ENCODE measurements at regions not wholly inside any gene's neighbourhood (a gene's known extent, or its start where the extent isn't known, plus 50 kb on each side); places are given as distances from the start of the nearest gene placed in this dataset.

DNA sequence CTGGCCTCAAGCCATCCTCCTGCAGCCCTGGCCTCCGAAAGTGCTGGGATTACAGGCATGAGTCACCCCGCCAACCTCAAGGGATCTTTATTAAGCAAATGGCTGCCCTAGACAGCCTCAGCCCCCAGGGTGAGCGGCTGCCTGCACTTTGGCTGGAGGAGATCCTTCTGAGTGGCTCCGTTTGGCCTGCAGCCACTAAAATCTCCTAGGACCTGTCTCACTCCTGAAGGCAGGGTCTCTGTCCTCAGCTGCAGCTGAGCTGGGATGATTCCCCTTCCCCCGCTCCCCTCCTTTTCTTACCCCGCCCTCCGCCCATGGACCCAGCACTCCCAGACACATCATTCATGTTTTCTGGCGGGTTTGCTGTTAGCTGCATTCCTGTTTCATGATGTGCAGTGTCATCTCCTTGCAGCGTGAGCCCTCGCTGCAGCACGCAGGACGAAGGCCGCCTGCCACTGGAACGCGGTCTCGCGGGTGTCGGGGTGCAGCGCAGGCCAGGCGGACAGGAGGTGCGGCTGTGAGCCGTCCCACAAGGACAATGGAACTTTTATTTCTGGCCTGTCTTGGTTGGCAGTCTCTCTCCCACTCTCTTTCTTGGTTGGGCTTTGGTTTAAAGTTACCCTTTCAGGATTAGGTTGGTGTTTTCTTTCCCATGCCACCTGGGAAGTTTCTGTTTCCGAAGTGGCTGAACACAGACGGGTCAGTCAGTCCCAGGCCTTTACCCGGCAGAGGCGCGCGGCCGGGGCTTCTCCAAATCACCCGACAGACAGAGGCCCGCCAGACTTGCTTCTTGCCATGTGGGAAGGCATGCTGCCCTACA is 137.1 kb downstream of the FOXD1 start:
- DNase-seq (ENCODE audit: low read depth) = no peak

DNA sequence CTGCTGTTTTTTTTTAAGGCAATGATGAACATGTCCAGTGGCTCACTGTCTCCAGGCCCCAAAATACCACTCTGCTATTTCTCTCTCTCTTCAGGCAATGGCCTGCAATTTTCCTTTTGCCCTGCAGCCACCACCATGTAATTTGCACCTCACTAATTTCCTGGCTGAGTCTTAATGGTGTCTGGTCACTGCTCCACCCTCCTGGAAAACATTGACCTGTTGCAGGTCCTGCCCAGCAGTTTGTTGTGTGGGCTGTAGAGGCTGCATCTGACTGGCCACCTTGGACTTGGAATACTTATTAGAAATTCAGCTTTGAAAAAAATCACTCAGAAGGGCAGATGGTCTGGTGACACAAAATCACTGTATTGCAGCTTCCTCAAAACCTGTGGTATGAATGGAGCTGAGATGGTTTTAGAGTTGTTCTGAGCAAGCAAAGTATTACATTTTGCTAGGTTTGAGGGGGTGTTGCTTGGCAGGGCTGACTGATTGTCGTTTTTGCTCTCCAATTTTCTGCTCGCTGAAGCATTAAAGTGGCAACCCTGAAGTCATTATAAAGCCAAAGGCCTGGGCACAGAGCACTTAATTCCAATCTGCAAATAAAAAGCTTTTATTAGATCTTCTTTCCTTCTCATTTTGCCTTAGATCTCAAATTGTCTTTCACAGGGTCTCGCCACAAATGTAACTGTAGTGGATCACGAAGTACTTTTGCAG is 134.8 kb downstream of the TMEM174 start:
- no peak for DNase-seq (ENCODE audit: low read depth)

DNA sequence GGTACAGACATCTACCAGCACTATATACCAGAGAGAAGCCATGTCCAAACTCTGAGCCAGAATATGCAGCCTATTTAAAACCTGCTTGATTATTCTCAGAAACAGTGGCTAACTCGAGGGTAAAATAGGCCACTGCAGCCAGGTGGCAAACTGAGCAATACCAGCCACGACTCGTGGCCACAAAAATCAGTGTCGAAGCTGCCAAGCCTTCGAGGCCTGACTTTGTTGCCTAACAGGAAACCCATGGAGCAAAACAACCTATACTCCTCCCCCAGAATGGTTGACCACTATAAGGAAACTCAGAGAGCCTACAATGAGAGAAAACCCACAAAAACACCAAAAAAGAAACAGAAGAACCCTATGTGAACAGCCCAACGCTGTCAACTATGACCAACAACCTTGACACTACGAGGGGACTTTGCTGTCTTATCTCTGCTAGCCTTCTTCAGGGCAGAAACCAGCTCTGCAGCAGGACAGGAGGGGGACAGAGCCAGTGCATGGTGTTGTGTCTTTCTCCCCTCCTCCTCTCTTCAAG is 133.8 kb downstream of the TMEM174 start:
- DNase-seq (ENCODE audit: low read depth) = no peak

DNA sequence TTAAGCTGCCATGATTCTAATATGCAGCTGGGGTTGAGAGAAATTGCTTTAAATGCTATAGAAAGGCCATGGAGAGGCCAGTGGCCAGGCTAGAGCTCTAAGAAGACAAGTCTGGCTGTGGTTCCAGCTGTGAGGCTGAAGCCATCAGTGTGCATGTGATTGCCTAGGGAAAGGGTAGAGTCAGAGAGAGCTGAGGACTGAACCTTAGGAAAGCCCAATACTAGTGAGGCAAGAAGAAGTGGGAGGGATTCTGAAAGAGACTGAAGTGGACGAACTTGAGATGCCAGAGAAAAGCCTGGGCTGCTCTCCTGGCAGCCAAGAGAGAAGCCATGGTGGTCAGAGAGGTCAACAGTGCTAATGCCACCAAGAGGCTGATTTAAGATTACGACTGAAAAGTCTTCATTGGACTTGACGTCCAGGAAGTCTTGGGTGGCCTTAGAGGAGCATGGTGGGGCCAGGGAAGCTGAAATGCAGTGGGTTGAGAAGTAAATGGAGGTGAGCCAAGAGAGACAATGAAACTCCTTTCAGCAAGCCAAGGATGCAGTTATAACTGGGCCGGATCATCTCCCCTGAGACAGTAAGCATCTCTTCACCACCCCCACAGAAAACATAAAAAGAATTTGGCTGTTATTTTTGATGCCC is 133.2 kb downstream of the TMEM174 start:
- DNase-seq (ENCODE audit: low read depth) = no peak

DNA sequence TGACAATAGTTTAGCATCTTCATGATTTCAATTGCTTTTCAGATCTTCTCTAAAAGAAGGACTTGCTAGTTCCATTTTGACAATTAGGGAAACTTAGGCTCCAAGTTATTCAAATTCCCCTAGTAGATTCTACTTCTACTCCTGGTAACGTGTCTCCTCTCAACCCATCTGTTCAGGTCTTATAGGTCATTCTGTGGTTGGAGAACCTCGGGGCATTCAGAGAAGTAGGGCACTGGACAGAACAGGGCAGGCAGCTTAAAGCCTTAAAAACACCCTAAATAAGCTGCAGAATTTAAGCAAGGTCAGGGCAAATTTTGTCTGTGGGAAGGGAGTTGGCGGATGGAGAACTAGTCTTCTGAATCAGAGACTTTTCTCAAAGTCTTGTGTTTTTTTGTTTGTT is 132.4 kb downstream of the TMEM174 start:
- DNase-seq (ENCODE audit: low read depth) = no peak

DNA sequence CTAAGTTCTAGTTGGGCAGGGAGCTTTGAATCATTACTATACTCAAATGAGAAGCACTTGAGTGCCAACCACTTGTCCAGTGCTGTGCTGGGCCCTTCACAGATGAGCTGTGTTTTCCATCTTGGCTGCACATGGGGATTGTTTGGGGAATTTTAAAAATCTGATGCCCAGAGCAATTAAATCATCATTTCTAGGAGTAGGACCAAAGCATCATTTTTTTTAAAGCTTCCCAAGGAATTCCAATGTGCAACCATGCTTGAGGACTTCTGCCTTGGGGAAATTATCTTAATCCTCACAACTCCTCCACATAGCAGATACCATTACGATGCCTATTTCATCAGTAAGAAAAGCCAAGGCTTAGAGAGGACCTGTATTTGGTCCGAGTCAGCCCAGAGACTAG is 131.4 kb downstream of the TMEM174 start:
- DNase-seq (ENCODE audit: low read depth) = no peak

DNA sequence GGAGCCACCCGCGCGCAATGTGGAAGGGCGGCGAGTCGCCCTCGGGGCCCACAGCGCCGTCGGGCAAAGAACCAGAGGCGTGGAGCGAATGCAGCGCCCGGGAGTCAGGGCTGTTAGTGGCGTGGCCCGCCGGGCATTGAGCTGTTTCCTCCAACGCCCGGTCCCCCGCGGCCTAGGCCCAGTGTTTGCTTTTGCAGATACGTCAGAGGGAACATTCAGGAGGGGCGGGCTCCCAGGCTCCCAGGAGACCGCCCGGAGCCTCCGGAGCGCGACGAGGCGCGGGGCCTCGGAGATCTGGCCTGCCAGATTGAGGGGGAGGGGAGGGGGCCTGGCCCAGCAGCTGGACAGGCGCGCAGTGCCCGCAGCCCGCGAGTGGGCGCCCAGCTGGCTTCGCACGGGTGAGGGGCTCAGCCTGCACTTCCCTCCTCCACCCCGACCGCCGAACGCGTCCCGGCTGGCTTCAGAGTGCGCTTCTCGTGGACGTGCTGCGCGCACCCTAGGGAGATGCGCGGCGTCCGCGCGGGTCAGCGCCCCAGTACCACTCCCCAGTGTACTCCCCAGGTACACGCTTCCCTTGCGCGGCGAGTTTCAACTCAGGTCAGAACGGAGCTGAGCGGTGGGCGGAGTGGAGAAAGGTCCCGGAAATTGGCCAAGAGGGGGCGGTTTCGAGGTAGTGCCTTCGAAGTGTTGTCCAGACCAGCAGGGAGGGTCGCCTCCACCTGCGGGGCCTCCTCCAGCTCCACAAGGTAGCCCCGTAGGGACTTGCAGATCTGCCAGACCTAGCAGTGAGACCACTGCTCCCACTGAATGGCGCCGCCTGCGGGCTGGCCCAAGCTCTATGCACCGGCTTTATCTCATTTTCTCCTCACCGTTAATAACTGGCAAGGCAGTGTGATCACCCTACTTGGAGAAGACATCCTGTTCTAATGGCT is 130.4 kb downstream of the TMEM174 start:
- DNase-seq (ENCODE audit: low read depth) = no peak

DNA sequence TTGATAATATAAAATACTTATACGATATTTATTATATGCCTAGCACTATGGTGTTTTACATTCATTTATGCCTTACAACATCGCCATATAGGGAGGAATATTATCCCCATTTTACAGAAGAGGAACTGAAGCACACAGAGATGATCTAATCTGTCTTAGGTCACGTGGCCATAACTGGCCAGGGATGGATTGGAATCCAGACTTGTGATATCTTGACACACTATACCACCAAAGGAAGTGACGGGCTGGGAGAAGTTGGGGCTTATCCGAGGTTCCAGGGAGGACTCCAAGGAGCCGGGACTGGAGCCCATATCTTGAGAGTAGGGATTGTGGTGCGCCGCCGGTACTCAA is 129.8 kb downstream of the TMEM174 start:
- no peak for DNase-seq (ENCODE audit: low read depth)

DNA sequence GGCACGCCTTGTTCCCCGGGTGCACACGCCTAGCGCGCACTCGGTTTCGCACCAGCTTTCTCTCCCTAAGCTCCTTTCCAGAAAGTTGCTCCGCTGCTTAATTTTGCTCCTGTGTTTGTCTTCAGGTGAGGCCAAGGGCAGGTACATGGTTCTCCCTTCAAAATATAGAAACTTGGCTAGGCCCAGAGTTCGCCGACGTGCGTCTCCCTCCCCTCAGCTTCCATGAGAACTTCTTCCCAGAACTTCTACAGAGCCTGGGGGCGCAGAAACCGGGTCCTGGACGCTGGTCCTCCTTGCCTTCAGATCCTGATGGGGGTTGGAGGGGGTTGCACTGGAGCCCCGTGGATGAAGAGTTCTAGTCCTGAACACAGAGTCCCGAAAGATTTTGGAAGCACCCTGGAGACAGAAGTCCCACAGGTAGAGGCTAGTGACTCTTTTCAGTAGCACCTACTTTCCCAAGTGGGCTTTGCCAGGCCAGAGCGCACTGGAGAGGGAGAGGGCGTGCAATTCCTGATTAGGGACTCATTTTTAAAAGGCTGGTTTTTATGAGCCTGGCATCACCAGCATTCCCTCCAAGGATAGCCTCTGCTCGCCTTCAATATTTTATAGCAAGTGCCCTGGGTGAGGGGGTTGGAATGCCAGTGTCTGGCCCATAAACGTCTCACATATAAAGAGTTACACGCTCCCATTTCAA is 128.4 kb downstream of the TMEM174 start:
- DNase-seq (ENCODE audit: low read depth) = no peak

DNA sequence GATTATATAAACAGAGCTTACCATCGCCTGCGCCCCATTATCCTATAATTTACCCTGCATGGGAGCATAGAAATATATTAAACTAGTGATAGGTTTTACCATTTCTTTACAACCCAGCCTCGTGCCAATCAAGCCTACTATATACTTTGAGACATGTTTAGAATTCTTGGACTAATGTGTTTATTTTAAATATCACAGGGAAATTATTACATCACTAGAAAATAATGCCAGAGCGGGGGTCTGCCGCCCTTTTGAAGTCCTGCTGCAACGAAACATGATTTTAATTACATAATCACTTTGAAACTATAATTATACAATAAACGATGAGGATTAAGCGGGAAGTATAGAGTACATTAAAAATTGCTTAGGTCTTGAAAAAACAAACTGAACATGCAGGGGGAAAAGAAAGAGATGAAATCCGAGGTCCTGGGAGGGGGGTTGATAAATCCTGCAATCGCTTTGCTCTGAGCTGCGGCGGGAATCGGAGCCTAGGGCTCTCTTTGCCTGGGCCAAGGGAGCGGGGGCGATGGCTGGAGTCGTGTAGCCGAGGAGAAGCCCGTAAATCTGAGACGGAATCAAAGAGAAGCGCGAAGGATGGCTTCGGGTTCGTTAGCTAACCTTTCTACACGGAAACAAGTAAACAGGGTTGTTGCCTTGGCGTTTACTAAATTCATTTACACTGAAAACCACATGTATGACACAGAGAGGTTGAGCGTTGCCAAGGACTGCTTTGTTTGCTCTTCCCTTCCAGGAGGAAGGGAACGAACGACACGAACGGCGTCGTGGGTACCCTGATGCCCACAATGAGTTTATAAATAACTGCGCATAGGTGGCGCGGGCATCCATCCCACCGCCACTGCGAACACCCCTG is 127.6 kb downstream of the TMEM174 start:
- DNase-seq (ENCODE audit: low read depth) = no peak

DNA sequence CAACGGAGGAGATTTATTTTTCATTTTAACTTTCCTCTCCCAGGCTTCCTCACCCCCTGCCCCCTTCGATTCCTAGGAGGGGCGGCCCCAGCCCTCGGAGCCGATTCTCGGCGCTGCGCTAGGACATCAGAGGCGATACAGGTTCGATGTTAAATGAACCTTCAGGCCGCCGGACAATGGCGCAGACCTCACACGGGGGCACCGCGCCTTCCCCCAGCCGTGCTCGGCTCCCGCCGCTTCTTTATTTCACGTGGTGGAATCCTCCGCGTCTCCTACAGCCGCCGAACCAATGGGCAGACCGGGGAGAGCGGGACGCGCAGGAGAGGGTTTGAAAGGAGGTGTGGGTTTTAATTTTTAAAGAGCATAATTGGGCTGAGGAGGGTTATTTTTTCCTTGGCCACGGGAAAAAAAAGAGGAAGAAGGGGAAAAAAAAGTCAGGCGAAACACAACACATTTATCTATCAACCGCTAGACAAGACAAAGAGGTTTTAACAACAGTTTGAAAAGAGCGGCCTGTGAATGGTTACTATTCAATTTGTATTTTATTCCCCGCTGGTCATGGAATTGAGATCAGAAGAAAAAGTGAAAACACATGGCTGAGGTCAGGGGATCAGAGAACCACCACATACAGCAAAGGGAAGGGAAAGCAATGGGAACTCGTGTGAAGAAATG is 126.8 kb downstream of the TMEM174 start:
- no peak for DNase-seq (ENCODE audit: low read depth)

DNA sequence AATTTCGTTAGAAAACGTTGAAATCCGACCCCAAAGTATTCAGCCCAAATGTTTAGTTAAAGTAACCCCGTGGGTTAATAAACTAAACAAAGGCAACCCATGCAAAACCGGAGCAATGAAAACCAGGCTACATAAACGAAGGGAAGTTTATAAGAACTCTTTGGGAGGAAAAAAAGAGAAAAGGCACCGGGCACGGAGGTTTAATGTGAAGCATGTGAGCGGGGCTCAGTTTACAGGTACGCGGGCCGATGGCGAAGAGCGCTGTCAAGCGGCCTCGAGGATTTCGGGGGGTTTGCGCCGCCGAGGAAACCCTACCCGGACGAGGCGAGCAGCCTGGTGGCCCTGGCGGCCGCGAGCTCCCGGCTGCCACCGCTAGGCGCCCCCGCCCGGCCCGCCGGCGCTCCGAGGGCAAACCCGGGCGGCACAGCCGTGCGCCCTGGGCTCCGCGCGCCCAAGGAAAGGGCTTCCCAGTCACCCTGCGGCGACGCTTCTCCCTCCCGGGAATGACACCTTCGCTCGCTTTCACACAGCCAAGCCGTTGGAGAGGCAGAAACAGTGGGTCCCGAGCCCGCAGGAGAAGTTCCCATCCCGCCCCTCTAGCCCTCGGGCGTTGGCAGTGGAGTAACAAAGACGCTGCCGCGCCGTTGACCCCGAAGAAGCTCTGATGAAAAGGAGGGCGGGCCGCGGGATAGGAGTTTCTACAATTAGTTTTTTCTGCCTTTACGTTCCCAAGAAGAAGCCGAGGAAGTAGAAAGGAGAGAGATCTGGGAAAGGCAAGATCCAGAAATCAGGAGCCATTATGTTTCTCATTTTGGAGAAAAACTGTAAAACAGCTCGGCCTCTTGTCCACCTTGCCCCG is 126.0 kb downstream of the TMEM174 start:
- DNase-seq (ENCODE audit: low read depth) = no peak

DNA sequence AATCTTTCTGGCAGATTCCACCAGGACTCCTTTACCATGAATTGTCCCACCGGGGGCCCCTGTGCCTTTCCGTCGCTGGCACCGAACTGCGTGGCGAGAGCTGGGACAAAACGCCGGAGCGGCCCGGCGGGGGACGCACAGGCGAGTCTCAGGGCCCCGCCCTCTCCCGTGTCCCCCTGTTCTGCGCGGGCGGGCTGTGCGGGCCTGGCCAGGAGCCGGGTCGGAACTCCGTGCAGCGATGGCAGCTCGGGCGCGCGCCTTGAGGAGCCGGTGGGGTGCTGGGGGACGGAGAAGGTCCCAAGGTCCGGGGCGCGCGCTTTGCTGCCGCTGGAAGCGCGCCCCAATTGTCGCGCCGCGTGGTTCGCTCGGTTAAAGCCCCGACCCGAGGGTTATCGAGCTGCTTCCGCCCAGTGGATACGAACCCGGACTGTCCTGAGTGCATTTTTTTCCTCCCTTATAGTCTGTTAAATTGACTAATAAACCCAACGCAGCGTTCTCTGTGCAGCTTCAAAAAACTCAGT is 125.3 kb downstream of the TMEM174 start:
- DNase-seq (ENCODE audit: low read depth) = no peak

DNA sequence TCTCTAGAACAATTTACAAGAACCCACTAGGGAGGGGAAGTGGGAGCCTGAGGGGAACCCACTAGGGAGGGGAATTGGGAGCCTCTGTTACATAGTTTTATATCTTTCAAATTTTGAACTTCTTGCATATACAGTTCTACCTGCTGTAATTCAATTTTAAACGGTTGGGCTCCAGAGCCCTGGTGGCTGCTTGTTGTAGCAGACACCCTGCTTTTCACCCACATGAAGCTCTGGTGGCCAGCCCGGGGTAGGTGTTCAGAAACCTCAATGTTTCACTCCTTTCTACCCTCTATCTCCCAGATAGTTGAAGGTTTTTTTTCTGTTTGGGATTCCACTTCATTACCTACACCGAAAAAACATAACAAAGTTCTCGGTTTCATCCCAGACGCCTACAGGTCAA is 124.4 kb downstream of the TMEM174 start:
- DNase-seq (ENCODE audit: low read depth) = no peak

DNA sequence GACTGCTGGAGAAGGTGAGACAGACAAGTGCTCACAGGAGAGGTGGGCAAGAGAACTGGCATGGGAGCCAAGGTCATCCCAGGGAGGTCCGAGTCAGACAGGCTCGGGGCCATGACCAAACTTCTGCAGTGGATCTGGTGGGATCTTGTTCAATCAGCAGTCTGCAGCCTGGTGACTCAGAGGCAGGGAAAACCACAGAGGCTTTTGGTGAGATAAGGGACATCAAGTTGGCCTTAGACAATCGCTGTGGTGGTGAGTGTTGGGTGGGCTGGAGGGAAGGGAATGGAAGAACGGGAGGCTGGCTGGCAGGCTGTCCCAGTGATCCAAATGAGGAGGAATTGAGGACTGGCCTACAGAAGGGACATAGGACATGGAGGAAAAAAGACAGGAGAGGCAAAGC is 123.8 kb downstream of the TMEM174 start:
- DNase-seq (ENCODE audit: low read depth) = no peak

DNA sequence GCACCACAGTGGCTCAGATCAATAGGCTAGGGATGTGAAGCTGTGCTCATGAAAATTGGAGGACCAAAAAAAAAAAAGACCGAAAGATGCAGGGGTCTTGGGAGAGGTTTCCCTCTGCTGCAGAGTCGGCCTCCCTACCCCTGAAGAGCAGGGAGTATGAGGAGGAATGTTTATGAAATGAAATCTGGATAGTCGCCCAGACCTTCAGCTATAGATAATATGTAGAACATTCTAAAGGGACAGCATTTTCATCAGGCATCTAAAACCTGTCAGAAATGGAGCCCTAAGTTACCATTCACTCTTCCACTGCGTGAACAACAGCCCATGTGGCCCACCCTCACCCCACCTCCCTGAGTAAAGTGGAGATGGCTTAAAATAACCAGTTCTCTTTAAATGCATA is 122.9 kb downstream of the TMEM174 start:
- no peak for DNase-seq (ENCODE audit: low read depth)

DNA sequence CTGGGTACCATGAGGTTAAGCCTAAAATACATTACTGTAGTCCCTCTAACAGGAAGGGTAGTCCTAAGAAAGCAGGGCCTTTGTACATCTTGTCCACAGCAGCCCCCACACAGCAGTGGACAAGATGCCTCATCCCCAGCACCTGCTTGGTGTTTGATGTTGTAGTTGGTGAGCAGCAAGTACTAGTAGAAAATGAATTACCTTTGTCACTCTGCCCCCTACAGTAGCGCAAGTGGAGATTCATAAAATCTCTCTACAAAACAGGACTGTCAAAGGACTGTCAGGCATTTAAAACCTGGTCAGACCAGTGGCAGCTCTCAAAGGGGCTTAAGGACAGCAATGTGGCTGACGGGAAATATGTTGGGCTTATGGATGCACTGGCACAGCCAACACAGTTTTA is 122.5 kb downstream of the TMEM174 start:
- no peak for DNase-seq (ENCODE audit: low read depth)

DNA sequence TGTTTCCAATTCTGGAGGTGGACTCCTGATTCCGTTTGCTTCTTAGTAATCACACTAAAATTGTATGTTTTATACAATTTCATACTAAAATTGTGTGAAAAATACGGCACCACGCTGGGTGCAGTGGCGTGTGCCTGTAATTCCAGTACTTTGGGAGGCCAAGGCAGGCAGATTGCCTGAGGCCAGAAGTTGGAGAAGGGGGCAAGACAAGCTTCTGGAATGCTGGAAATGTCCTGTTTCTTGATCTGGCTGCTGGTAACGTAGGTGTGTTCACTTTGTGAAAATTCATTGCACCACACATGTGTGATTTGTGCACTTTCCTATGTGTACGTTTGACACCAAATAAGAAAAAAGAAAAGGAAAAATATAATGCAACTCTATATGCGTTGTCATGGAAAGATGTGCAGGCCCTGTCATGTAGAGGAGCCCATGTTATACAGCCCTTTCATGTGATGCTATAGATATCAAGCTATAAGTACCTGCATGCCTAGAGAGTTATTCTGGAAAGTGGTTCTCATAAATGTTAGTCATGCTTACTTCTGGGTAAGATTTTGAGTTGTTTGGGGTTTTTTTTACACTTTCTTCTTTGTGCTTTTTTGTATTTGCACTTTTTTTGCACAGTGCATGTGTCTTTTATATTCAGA is 119.9 kb downstream of the TMEM174 start:
- no peak for DNase-seq (ENCODE audit: low read depth)
